SK-N-SH (cell line): ENCODE measurements at regions not wholly inside any gene's neighbourhood (a gene's known extent, or its start where the extent isn't known, plus 50 kb on each side); places are given as distances from the start of the nearest gene placed in this dataset.

Source experiments
- CTCF ChIA-PET: fragments of 300-600, 350-600 bp; formaldehyde crosslinking; extraction: SDS; loops from one replicate; lab custom pipeline; 2021; lab: Yijun Ruan, JAX
- POLR2A ChIA-PET: fragments of 350-600 bp; sonication (Branson Sonifier 250); formaldehyde crosslinking; extraction: SDS; loops from one replicate; lab custom pipeline; 2020; ENCODE audit warnings: antibody characterized with exemption, inconsistent platforms; lab: Yijun Ruan, JAX
- DNase-seq: peaks from one replicate; pipeline ENCODE4 v3.0.0; 2012
- H2AFZ ChIP-seq: fragments of 200-600 bp; sonication (generic); 2 replicates; pipeline ENCODE4 v1.8.1; 2016; ENCODE audit warnings: antibody characterized with exemption, mild to moderate bottlenecking, low read depth
- H3F3A ChIP-seq: fragments of 200-600 bp; sonication (generic); replicated peaks from 2 replicates; pipeline ENCODE3; 2016; ENCODE audit warnings: antibody characterized with exemption, mild to moderate bottlenecking; ENCODE audit not compliant: insufficient read depth
- H3K27ac ChIP-seq, 2 experiments: fragments of 200-500 bp in 1 of 2; fragments of 200-600 bp in 1 of 2; sonication (Bioruptor generic) in 1 of 2; sonication (generic), shearing (Covaris generic) in 1 of 2; 2 replicates each; pipeline versions ENCODE4 v1.5.1 to v1.6.1; 2014 to 2016; ENCODE audit warnings: low read depth in 2 of 2, inconsistent platforms in 1 of 2, low read length in 1 of 2, mild to moderate bottlenecking in 1 of 2, mixed read lengths in 1 of 2
- H3K27me3 ChIP-seq: fragments of 200-600 bp; sonication (generic), shearing (Covaris generic); 2 replicates; pipeline ENCODE4 v1.6.1; 2016; ENCODE audit warnings: mixed run types; ENCODE audit not compliant: insufficient read depth
- H3K36me3 ChIP-seq, 2 experiments: fragments of 200-500 bp in 1 of 2; fragments of 200-600 bp in 1 of 2; sonication (Bioruptor generic) in 1 of 2; sonication (generic) in 1 of 2; replicated peaks in 1 of 2; 2 replicates each; pipeline versions ENCODE3 to v1.5.1; 2014 to 2016; ENCODE audit warnings: low read length in 1 of 2, mild to moderate bottlenecking in 1 of 2; ENCODE audit not compliant: insufficient read depth in 2 of 2, control insufficient read depth in 1 of 2
- H3K4me1 ChIP-seq, 2 experiments: fragments of 200-500 bp in 1 of 2; fragments of 200-600 bp in 1 of 2; sonication (Bioruptor generic) in 1 of 2; sonication (generic), shearing (Covaris generic) in 1 of 2; 2 replicates each; pipeline versions ENCODE4 v1.5.1 to v1.6.1; 2014 to 2016; ENCODE audit warnings: low read depth in 1 of 2, low read length in 1 of 2, mixed run types in 1 of 2; ENCODE audit not compliant: insufficient read depth in 2 of 2, control insufficient read depth in 1 of 2
- H3K4me2 ChIP-seq: fragments of 200-600 bp; sonication (generic), shearing (Covaris generic); 2 replicates; pipeline ENCODE4 v1.6.1; 2017; ENCODE audit warnings: mixed run types
- H3K4me3 ChIP-seq, 2 experiments: fragments of 200-500 bp in 1 of 2; fragments of 200-600 bp in 1 of 2; sonication (Bioruptor generic) in 1 of 2; sonication (generic), shearing (Covaris generic) in 1 of 2; 2 replicates each; pipeline versions ENCODE4 v1.5.1 to v1.8.1; 2014 to 2016; ENCODE audit warnings: low read depth in 2 of 2, inconsistent platforms in 1 of 2, low read length in 1 of 2, mild to moderate bottlenecking in 1 of 2, mixed read lengths in 1 of 2, moderate library complexity in 1 of 2
- H3K79me2 ChIP-seq: fragments of 200-600 bp; sonication (generic); 2 replicates; pipeline ENCODE4 v1.8.1; 2017; ENCODE audit warnings: mild to moderate bottlenecking; ENCODE audit not compliant: insufficient read depth
- H3K9ac ChIP-seq: fragments of 200-600 bp; sonication (generic); 2 replicates; pipeline ENCODE4 v1.6.1; 2017; ENCODE audit warnings: mixed run types
- H3K9me2 ChIP-seq: fragments of 200-600 bp; sonication (generic); 2 replicates; pipeline ENCODE4 v1.6.1; 2017; ENCODE audit warnings: mixed run types
- H3K9me3 ChIP-seq: fragments of 200-600 bp; sonication (generic); 2 replicates; pipeline ENCODE4 v1.6.1; 2017; ENCODE audit warnings: mixed run types, mild to moderate bottlenecking, moderate library complexity
- H4K20me1 ChIP-seq: fragments of 200-600 bp; sonication (generic); 2 replicates; pipeline ENCODE4 v1.6.1; 2017; ENCODE audit warnings: mild to moderate bottlenecking, mixed run types; ENCODE audit not compliant: insufficient read depth
- ELF1 ChIP-seq: IDR thresholded peaks from 2 replicates; pipeline ENCODE4 v1.4.0; 2012
- FOSL2 ChIP-seq: IDR thresholded peaks from 2 replicates; pipeline ENCODE4 v1.4.0; 2012; ENCODE audit warnings: low read depth, mild to moderate bottlenecking, moderate library complexity, borderline replicate concordance
- GATA2 ChIP-seq: sonication (generic); formaldehyde crosslinking; IDR thresholded peaks from 2 replicates; pipeline ENCODE4 v1.5.0; 2020; ENCODE audit warnings: mild to moderate bottlenecking, missing genetic modification reagents
- JUND ChIP-seq: IDR thresholded peaks from 2 replicates; pipeline ENCODE4 v1.4.0; 2012
- MEF2A ChIP-seq: IDR thresholded peaks from 2 replicates; pipeline ENCODE4 v1.4.0; 2012; ENCODE audit warnings: low read depth, borderline replicate concordance
- NFIC ChIP-seq: IDR thresholded peaks from 2 replicates; pipeline ENCODE4 v1.4.0; 2012; ENCODE audit warnings: borderline replicate concordance
- NRF1 ChIP-seq: IDR thresholded peaks from 2 replicates; pipeline ENCODE4 v1.6.1; 2012; ENCODE audit warnings: low read depth, mild to moderate bottlenecking, low read length
- POLR2AphosphoS5 ChIP-seq: IDR thresholded peaks from 2 replicates; pipeline ENCODE4 v1.6.1; 2012; ENCODE audit warnings: low read depth, low read length
- RFX5 ChIP-seq: IDR thresholded peaks from 2 replicates; pipeline ENCODE4 v1.6.1; 2012; ENCODE audit warnings: mild to moderate bottlenecking, improper control_type of control experiment, low read length
- RXRA ChIP-seq: IDR thresholded peaks from 2 replicates; pipeline ENCODE4 v1.4.0; 2012; ENCODE audit warnings: low read depth, mild to moderate bottlenecking, borderline replicate concordance
- SMC3 ChIP-seq: IDR thresholded peaks from 2 replicates; pipeline ENCODE4 v1.6.1; 2012; ENCODE audit warnings: low read depth, low read length, improper control_type of control experiment
- TAF1 ChIP-seq: IDR thresholded peaks from 2 replicates; pipeline ENCODE4 v1.6.1; 2012; ENCODE audit warnings: low read depth, mild to moderate bottlenecking, low read length, moderate library complexity, borderline replicate concordance
- whole genome bisulfite sequencing: methylation state at CpG from one replicate; pipeline ENCODE4 v1.1.6; 2017; ENCODE audit warnings: low lambda C conversion rate; 5-methylcytosine and 5-hydroxymethylcytosine counted together
- TF ChIP-seq, protein P1 (sequence below): fragments of 150-350 bp; IDR thresholded peaks from 2 replicates; pipeline ENCODE4 v1.6.1; 2017; ENCODE audit warnings: antibody characterized with exemption, low read length, low read depth, borderline replicate concordance
- TF ChIP-seq, protein P2 (sequence below): IDR thresholded peaks from 2 replicates; pipeline ENCODE4 v1.4.0; 2012; ENCODE audit warnings: low read depth
- TF ChIP-seq, protein P3 (sequence below): fragments of 200-600 bp; sonication (generic); IDR thresholded peaks from 2 replicates; pipeline ENCODE4 v1.6.1; 2017; ENCODE audit warnings: antibody characterized with exemption, mild to moderate bottlenecking, moderate library complexity
- TF ChIP-seq, protein P4 (sequence below): fragments of 150-350 bp; IDR thresholded peaks from 2 replicates; pipeline ENCODE4 v1.6.1; 2016; ENCODE audit warnings: mild to moderate bottlenecking, low read depth, low read length
- TF ChIP-seq, protein P5 (sequence below): IDR thresholded peaks from 2 replicates; pipeline ENCODE4 v1.4.0; 2012; ENCODE audit warnings: low read depth, borderline replicate concordance

DNA sequence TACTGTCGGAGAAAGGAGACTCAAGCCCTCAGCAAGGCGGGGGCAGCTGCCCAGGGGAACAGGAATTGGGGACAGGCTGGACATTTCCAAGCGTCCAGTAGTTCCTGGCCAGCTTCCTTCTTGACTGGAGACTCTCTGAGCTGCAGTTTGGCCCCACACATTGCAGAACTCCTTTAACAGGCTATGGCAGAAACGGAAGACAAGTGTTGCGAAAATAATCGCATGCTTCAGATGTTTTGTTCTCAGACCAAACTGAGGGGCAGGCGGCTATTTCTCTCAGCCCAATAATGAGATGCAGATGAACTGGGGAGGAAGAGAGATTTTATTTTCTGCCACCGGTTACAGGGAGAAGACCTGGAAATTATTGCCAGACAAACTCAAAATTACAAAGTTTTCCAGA is 88.0 kb upstream of the PFKP start:
- Histone ChIP-seq H3K27me3 (no peaks in the 10 kb centered on the region), H3K4me1 (peaks cover 0 to 13% of the 10 kb centered on the region in 2 experiments; a peak in 1 of 4 replicates), H3K36me3 (no peaks in the 10 kb centered on the region), H4K20me1 (no peaks in the 10 kb centered on the region), H3K4me2 (no peak overlapping the region), H3K4me3 (no peak overlapping the region), H3F3A (peaks cover 14% of the 10 kb centered on the region), H3K9ac (no peak overlapping the region), H3K79me2 (no peaks in the 10 kb centered on the region), H3K27ac (no peak overlapping the region; a peak in 1 of 4 replicates), H3K9me3 (no peaks in the 10 kb centered on the region), H3K9me2 (no peaks in the 10 kb centered on the region), H2AFZ (peak overlapping the region; percentile 54)
- CTCF ChIA-PET = interaction anchor here (2.7 kb wide), 1 partner anchor 64 kb away, joined by 13 read pairs; no protein-coding TSS in a partner anchor
- no peak for DNase-seq
- POLR2A ChIA-PET = no interaction called here
- WGBS = 85% methylated on average over 8 of the region's 8 CpGs
- no peak for TF ChIP-seq GATA2 (CRISPR knock-in tag)
- TF ChIP-seq FOSL2 = no peak
- TF ChIP-seq, protein P1, sequence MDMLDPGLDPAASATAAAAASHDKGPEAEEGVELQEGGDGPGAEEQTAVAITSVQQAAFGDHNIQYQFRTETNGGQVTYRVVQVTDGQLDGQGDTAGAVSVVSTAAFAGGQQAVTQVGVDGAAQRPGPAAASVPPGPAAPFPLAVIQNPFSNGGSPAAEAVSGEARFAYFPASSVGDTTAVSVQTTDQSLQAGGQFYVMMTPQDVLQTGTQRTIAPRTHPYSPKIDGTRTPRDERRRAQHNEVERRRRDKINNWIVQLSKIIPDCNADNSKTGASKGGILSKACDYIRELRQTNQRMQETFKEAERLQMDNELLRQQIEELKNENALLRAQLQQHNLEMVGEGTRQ = no peak
- TF ChIP-seq NFIC = no peak
- TF ChIP-seq, protein P2, sequence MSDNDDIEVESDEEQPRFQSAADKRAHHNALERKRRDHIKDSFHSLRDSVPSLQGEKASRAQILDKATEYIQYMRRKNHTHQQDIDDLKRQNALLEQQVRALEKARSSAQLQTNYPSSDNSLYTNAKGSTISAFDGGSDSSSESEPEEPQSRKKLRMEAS = no peak
- no peak for TF ChIP-seq RXRA
- TF ChIP-seq MEF2A = no peak
- TF ChIP-seq ELF1 = no peak
- no peak for TF ChIP-seq SMC3
- no peak for TF ChIP-seq NRF1
- TF ChIP-seq TAF1 = no peak
- TF ChIP-seq, protein P3, sequence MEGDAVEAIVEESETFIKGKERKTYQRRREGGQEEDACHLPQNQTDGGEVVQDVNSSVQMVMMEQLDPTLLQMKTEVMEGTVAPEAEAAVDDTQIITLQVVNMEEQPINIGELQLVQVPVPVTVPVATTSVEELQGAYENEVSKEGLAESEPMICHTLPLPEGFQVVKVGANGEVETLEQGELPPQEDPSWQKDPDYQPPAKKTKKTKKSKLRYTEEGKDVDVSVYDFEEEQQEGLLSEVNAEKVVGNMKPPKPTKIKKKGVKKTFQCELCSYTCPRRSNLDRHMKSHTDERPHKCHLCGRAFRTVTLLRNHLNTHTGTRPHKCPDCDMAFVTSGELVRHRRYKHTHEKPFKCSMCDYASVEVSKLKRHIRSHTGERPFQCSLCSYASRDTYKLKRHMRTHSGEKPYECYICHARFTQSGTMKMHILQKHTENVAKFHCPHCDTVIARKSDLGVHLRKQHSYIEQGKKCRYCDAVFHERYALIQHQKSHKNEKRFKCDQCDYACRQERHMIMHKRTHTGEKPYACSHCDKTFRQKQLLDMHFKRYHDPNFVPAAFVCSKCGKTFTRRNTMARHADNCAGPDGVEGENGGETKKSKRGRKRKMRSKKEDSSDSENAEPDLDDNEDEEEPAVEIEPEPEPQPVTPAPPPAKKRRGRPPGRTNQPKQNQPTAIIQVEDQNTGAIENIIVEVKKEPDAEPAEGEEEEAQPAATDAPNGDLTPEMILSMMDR = no peak
- TF ChIP-seq, protein P4, sequence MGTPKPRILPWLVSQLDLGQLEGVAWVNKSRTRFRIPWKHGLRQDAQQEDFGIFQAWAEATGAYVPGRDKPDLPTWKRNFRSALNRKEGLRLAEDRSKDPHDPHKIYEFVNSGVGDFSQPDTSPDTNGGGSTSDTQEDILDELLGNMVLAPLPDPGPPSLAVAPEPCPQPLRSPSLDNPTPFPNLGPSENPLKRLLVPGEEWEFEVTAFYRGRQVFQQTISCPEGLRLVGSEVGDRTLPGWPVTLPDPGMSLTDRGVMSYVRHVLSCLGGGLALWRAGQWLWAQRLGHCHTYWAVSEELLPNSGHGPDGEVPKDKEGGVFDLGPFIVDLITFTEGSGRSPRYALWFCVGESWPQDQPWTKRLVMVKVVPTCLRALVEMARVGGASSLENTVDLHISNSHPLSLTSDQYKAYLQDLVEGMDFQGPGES = no peak
- TF ChIP-seq, protein P5, sequence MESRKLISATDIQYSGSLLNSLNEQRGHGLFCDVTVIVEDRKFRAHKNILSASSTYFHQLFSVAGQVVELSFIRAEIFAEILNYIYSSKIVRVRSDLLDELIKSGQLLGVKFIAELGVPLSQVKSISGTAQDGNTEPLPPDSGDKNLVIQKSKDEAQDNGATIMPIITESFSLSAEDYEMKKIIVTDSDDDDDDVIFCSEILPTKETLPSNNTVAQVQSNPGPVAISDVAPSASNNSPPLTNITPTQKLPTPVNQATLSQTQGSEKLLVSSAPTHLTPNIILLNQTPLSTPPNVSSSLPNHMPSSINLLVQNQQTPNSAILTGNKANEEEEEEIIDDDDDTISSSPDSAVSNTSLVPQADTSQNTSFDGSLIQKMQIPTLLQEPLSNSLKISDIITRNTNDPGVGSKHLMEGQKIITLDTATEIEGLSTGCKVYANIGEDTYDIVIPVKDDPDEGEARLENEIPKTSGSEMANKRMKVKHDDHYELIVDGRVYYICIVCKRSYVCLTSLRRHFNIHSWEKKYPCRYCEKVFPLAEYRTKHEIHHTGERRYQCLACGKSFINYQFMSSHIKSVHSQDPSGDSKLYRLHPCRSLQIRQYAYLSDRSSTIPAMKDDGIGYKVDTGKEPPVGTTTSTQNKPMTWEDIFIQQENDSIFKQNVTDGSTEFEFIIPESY = no peak
- TF ChIP-seq JUND = no peak
- TF ChIP-seq RFX5 = no peak
- no peak for TF ChIP-seq POLR2AphosphoS5
